CD8-positive, alpha-beta memory T cell (primary cell): ENCODE measurements at regions not wholly inside any gene's neighbourhood (a gene's known extent, or its start where the extent isn't known, plus 50 kb on each side); places are given as distances from the start of the nearest gene placed in this dataset.

Source experiments
- CTCF ChIA-PET: fragments of 350-600 bp; sonication (Branson Sonifier 250); formaldehyde crosslinking; loops from one replicate; lab custom pipeline; 2021; ENCODE audit warnings: antibody characterized with exemption; lab: Charles Lee
- POLR2A ChIA-PET: fragments of 350-600 bp; sonication (Branson Sonifier 250); formaldehyde crosslinking; loops from one replicate; lab custom pipeline; 2021; ENCODE audit warnings: antibody characterized with exemption; lab: Charles Lee
- DNase-seq, 5 donors: peaks; one replicate each; pipeline versions ENCODE4 v3.0.0 to v3.0.0-alpha.2; 2020 to 2022; ENCODE audit warnings: mixed read lengths in 1 of 5
- H3K27ac ChIP-seq: one replicate; pipeline ENCODE4 v1.7.0; 2013; ENCODE audit warnings: low read depth, mild to moderate bottlenecking, low read length, moderate library complexity
- H3K27me3 ChIP-seq: 2 replicates; pipeline ENCODE4 v1.7.0; 2013; ENCODE audit warnings: low read length, mild to moderate bottlenecking; ENCODE audit not compliant: insufficient read depth, poor library complexity, severe bottlenecking
- H3K36me3 ChIP-seq: 2 replicates; pipeline ENCODE4 v1.7.0; 2013; ENCODE audit warnings: mild to moderate bottlenecking, low read length, moderate library complexity; ENCODE audit not compliant: insufficient read depth
- H3K4me1 ChIP-seq: 2 replicates; pipeline ENCODE4 v1.7.0; 2013; ENCODE audit warnings: mild to moderate bottlenecking, low read length, moderate library complexity; ENCODE audit not compliant: insufficient read depth
- H3K4me3 ChIP-seq: 2 replicates; pipeline ENCODE4 v1.7.0; 2013; ENCODE audit warnings: mild to moderate bottlenecking, low read length
- H3K9me3 ChIP-seq: 2 replicates; pipeline ENCODE4 v1.7.0; 2013; ENCODE audit warnings: mild to moderate bottlenecking, low read length
- H3K27ac Mint-ChIP-seq, 8 donors: one replicate each; pipeline ENCODE4 v1.8.0; 2020 to 2021; ENCODE audit warnings: mixed read lengths in 8 of 8, mild to moderate bottlenecking in 6 of 8, inconsistent platforms in 3 of 8, moderate library complexity in 3 of 8
- H3K27me3 Mint-ChIP-seq, 2 donors: one replicate each; pipeline ENCODE4 v1.8.0; 2020 to 2021; ENCODE audit warnings: mixed read lengths in 2 of 2, mild to moderate bottlenecking in 1 of 2, moderate library complexity in 1 of 2
- H3K36me3 Mint-ChIP-seq, 3 donors: one replicate each; pipeline ENCODE4 v1.8.0; 2020 to 2021; ENCODE audit warnings: mixed read lengths in 3 of 3, inconsistent platforms in 1 of 3, mild to moderate bottlenecking in 1 of 3
- H3K4me1 Mint-ChIP-seq, 3 donors: one replicate each; pipeline ENCODE4 v1.8.0; 2020 to 2021; ENCODE audit warnings: mixed read lengths in 3 of 3, inconsistent platforms in 1 of 3, mild to moderate bottlenecking in 1 of 3
- H3K4me3 Mint-ChIP-seq, 7 donors: one replicate each; pipeline ENCODE4 v1.8.0; 2020 to 2021; ENCODE audit warnings: mixed read lengths in 7 of 7, mild to moderate bottlenecking in 6 of 7, moderate library complexity in 4 of 7, inconsistent platforms in 2 of 7
- H3K9me3 Mint-ChIP-seq, 5 donors: one replicate each; pipeline ENCODE4 v1.8.0; 2020 to 2022; ENCODE audit warnings: mixed read lengths in 5 of 5, mild to moderate bottlenecking in 3 of 5, moderate library complexity in 2 of 5, inconsistent platforms in 1 of 5

DNA sequence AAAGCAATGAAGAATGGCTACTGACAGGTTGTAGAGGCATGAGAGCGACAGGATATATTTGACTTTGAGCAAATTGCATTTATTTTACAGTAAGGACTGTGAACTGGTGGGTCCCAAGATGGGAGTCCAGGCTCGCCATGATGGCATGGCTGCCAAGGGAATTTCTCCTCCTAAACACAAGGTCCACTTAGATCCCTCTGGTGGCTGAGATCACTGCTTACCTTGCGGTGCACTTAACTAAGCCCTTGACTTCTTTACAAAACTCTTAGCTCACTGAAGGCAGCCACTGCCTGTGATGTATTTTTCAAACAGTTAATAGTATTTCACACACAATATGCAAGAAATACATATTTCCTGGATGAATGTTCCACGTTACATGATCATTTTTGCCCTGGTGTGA, 50.3 kb upstream of the SORBS2 start:
- H3K4me3 Mint-ChIP-seq: no peak overlapping the region
- no peaks in the 10 kb centered on the region for H3K4me1 ChIP-seq
- ChIA-PET POLR2A (no interaction called here), CTCF (no interaction called here)
- no peak overlapping the region for H3K27ac ChIP-seq
- no peak for DNase-seq
- H3K36me3 Mint-ChIP-seq: no peaks in the 10 kb centered on the region
- no peaks in the 10 kb centered on the region for H3K36me3 ChIP-seq
- H3K27ac Mint-ChIP-seq: no peak overlapping the region
- no peaks in the 10 kb centered on the region for H3K4me1 Mint-ChIP-seq
- H3K27me3 Mint-ChIP-seq: peaks cover 5 to 6% of the 10 kb centered on the region in 2 donors
- H3K27me3 ChIP-seq: no peaks in the 10 kb centered on the region
- no peaks in the 10 kb centered on the region for H3K9me3 ChIP-seq
- H3K4me3 ChIP-seq: no peak overlapping the region
- peaks cover 4 to 12% (median 10%) of the 10 kb centered on the region in 5 donors for H3K9me3 Mint-ChIP-seq

- Histone ChIP-seq H3K4me3 (no peak overlapping the region), H3K36me3 (no peaks in the 10 kb centered on the region), H3K27me3 (no peaks in the 10 kb centered on the region), H3K27ac (no peak overlapping the region), H3K9me3 (no peaks in the 10 kb centered on the region), H3K4me1 (no peaks in the 10 kb centered on the region)
- ChIA-PET CTCF (no interaction called here), POLR2A (no interaction called here)
- no peak overlapping the region for H3K4me3 Mint-ChIP-seq
- H3K36me3 Mint-ChIP-seq: no peaks in the 10 kb centered on the region
- H3K4me1 Mint-ChIP-seq: no peaks in the 10 kb centered on the region
- no peak overlapping the region for H3K27ac Mint-ChIP-seq
- peaks cover 5 to 6% of the 10 kb centered on the region in 2 donors for H3K27me3 Mint-ChIP-seq
- H3K9me3 Mint-ChIP-seq: peaks cover 0 to 3% (median 0%) of the 10 kb centered on the region in 5 donors
- DNase-seq: no peak
Observed at GRCh38 chr4:185863946-185864345, 52.0 kb upstream of the SORBS2 start.

DNA sequence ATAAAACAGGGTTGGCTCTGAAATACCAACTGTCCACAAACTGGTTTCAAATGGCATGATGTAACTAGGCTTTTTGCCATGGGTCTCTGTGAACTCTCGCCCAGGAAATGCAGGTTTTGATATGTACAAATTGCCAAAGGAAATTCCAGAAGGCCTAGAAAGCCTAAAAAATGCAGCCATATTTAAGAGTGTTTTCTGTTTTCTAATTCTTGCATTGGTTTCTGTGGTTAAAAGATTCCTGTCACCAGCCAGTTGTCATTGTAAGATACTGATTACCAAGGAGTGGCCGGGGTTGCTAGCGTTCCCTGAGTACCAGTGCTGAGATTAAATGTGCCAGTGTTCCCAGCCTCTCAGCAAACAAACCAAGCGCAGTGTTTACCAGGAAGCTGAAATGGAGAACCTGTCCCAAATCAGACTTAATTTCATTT, 53.9 kb upstream of the SORBS2 start:
- Mint-ChIP-seq H3K4me3 (no peak overlapping the region), H3K4me1 (no peaks in the 10 kb centered on the region), H3K27me3 (peaks cover 0 to 1% of the 10 kb centered on the region in 2 donors), H3K36me3 (no peaks in the 10 kb centered on the region), H3K27ac (no peak overlapping the region), H3K9me3 (no peaks in the 10 kb centered on the region)
- no peak overlapping the region for H3K4me3 ChIP-seq
- POLR2A ChIA-PET: no interaction called here
- no peaks in the 10 kb centered on the region for H3K4me1 ChIP-seq
- no peaks in the 10 kb centered on the region for H3K27me3 ChIP-seq
- DNase-seq: no peak
- H3K9me3 ChIP-seq: no peaks in the 10 kb centered on the region
- H3K36me3 ChIP-seq: no peaks in the 10 kb centered on the region
- H3K27ac ChIP-seq: no peak overlapping the region
- CTCF ChIA-PET: no interaction called here

DNA sequence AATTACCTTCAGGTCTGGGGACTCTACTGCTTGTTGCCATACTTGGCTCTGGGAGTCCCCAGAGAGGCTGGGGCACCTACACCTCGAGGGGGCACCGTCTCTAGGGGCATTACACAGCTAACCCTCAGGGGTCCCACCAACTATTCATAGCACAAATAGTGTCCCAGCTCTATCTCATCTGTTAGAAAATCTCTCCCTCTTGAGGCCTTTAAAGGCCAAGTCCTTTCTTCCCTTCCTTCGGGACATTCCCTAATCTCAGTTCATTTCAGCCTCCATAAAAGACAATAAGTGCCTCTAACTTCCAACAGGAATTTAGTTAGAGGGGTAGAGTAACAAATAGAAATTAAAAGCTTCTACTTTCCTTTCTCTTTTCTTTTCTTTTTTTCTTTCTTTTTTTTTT, 55.8 kb upstream of the SORBS2 start:
- H3K27me3 Mint-ChIP-seq: no peaks in the 10 kb centered on the region
- H3K4me1 ChIP-seq: no peaks in the 10 kb centered on the region
- H3K4me1 Mint-ChIP-seq: no peaks in the 10 kb centered on the region
- CTCF ChIA-PET: no interaction called here
- no peak overlapping the region for H3K4me3 ChIP-seq
- H3K36me3 ChIP-seq: no peaks in the 10 kb centered on the region
- H3K27ac ChIP-seq: no peak overlapping the region
- H3K9me3 ChIP-seq: no peaks in the 10 kb centered on the region
- no peaks in the 10 kb centered on the region for H3K36me3 Mint-ChIP-seq
- POLR2A ChIA-PET: no interaction called here
- H3K4me3 Mint-ChIP-seq: no peak overlapping the region
- DNase-seq: no peak
- no peaks in the 10 kb centered on the region for H3K9me3 Mint-ChIP-seq
- H3K27me3 ChIP-seq: no peaks in the 10 kb centered on the region
- H3K27ac Mint-ChIP-seq: no peak overlapping the region

GRCh38 chr4:185868983-185869382, 57.0 kb upstream of the SORBS2 start:
- Histone ChIP-seq H3K4me1 (no peaks in the 10 kb centered on the region), H3K4me3 (no peak overlapping the region), H3K27me3 (no peaks in the 10 kb centered on the region), H3K27ac (no peak overlapping the region), H3K36me3 (no peaks in the 10 kb centered on the region), H3K9me3 (no peaks in the 10 kb centered on the region)
- Mint-ChIP-seq H3K36me3 (no peaks in the 10 kb centered on the region), H3K4me1 (no peaks in the 10 kb centered on the region), H3K27ac (no peak overlapping the region), H3K4me3 (no peak overlapping the region), H3K27me3 (no peaks in the 10 kb centered on the region), H3K9me3 (no peaks in the 10 kb centered on the region)
- POLR2A ChIA-PET: no interaction called here
- no peak for DNase-seq
- CTCF ChIA-PET: no interaction called here

DNA sequence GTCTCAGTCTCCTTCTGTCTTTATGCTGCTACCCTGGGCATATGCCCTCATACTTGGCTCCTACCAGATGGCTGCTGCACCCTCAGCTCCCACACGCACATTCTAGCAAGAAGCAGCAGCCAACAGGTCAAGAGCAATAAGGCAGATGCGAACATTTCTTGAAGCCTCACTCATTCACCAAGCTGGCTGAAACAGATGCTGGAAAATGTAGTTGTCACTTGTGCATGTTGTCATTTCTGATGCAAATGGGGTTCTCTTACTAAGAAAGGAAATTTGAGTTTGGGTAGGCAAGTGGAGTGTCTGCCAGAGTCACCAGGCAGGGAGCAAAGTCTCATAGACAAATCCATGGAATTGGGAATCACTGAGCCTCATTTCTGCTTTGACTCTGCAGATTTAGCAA, 57.4 kb upstream of the SORBS2 start:
- H3K9me3 Mint-ChIP-seq: no peaks in the 10 kb centered on the region
- POLR2A ChIA-PET: no interaction called here
- no peaks in the 10 kb centered on the region for H3K36me3 Mint-ChIP-seq

GRCh38 chr4:185870366-185870765, 58.4 kb upstream of the SORBS2 start:
- H3K27me3 ChIP-seq: no peaks in the 10 kb centered on the region
- CTCF ChIA-PET: no interaction called here
- no peak overlapping the region for H3K4me3 ChIP-seq
- H3K27ac Mint-ChIP-seq: no peak overlapping the region
- no peaks in the 10 kb centered on the region for H3K9me3 Mint-ChIP-seq
- no peak overlapping the region for H3K4me3 Mint-ChIP-seq
- H3K36me3 ChIP-seq: no peaks in the 10 kb centered on the region
- no peak overlapping the region for H3K27ac ChIP-seq
- H3K36me3 Mint-ChIP-seq: no peaks in the 10 kb centered on the region
- H3K4me1 ChIP-seq: no peaks in the 10 kb centered on the region
- DNase-seq: no peak
- H3K4me1 Mint-ChIP-seq: no peaks in the 10 kb centered on the region
- POLR2A ChIA-PET: no interaction called here
- H3K27me3 Mint-ChIP-seq: peaks cover 0 to 2% of the 10 kb centered on the region in 2 donors
- H3K9me3 ChIP-seq: no peaks in the 10 kb centered on the region

More for the DNA sequence above, 57.4 kb upstream of the SORBS2 start:
- Histone ChIP-seq H3K4me1 (no peaks in the 10 kb centered on the region), H3K4me3 (no peak overlapping the region), H3K9me3 (no peaks in the 10 kb centered on the region), H3K27me3 (no peaks in the 10 kb centered on the region), H3K27ac (no peak overlapping the region), H3K36me3 (no peaks in the 10 kb centered on the region)
- Mint-ChIP-seq H3K27me3 (no peaks in the 10 kb centered on the region), H3K27ac (no peak overlapping the region), H3K4me3 (no peak overlapping the region), H3K4me1 (no peaks in the 10 kb centered on the region)
- CTCF ChIA-PET: no interaction called here
- no peak for DNase-seq

- Histone ChIP-seq H3K36me3 (no peaks in the 10 kb centered on the region), H3K4me1 (no peaks in the 10 kb centered on the region), H3K27ac (no peak overlapping the region), H3K9me3 (no peaks in the 10 kb centered on the region), H3K4me3 (no peak overlapping the region), H3K27me3 (no peaks in the 10 kb centered on the region)
- Mint-ChIP-seq H3K27ac (no peak overlapping the region), H3K27me3 (peaks cover 0 to 2% of the 10 kb centered on the region in 2 donors), H3K9me3 (no peaks in the 10 kb centered on the region), H3K36me3 (no peaks in the 10 kb centered on the region), H3K4me3 (no peak overlapping the region), H3K4me1 (no peaks in the 10 kb centered on the region)
- ChIA-PET POLR2A (no interaction called here), CTCF (no interaction called here)
- DNase-seq: no peak
Observed at GRCh38 chr4:185872747-185873380, 60.9 kb upstream of the SORBS2 start.
